Erythroblast (primary cell): ENCODE measurements at regions not wholly inside any gene's neighbourhood (a gene's known extent, or its start where the extent isn't known, plus 50 kb on each side); places are given as distances from the start of the nearest gene placed in this dataset.

ENCODE experiments used
- GATA1 ChIP-seq: IDR thresholded peaks from 2 replicates; pipeline ENCODE4 v1.6.1; 2011; ENCODE audit warnings: low read depth, mild to moderate bottlenecking, control low read depth, low read length, moderate library complexity
- POLR2A ChIP-seq: IDR thresholded peaks from 2 replicates; pipeline ENCODE4 v1.6.1; 2011; ENCODE audit warnings: mild to moderate bottlenecking, low read length

DNA sequence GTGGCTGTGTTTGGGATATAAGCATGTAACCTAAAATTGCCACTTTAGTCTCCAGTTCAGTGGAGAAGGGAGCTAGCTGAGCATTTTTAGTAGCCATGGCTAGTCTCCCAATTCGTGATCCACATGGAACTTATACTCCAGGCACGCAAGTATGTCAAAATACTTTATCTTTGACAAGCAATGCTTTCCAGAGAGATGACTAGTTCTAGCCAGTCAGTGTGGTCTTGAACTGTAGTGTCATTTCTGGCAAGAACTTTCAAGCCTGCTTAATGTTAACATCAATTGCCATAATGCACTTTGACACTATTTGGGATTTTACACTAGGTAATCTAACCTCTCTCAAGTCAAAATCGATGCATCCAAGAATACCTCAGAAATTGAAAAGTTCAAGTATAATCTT is 660.0 kb downstream of the PTPRC start:
- no peak for TF ChIP-seq POLR2A
- TF ChIP-seq GATA1 = no peak
